ENCODE measurements at regions not wholly inside any gene's neighbourhood (a gene's known extent, or its start where the extent isn't known, plus 50 kb on each side); places are given as distances from the start of the nearest gene placed in this dataset.

- no peak for TF ChIP-seq POLR2A (IDR thresholded peaks at IDR 0.05)
- TF ChIP-seq CTCF (IDR thresholded peaks at IDR 0.05), result no peak
These were observed 126.2 kb upstream of the ADCY2 start for GRCh38 chr5:7269591-7270274.

All from esophagus squamous epithelium (tissue), 4 donors.